T-cell (primary cell): ENCODE measurements at regions not wholly inside any gene's neighbourhood (a gene's known extent, or its start where the extent isn't known, plus 50 kb on each side); places are given as distances from the start of the nearest gene placed in this dataset.
"Not testable (repeated sequence)": the region's sequence is repeated elsewhere in the genome, so short reads cannot be mapped to it uniquely, and the experiment has no call there.

Experiments used
- ATAC-seq, 4 experiments: fragments of 200-7000 bp in 3 of 4; fragments of 150-1000 bp in 1 of 4; cut with Tn5 transposase; replicated peaks in 1 of 4; 1 replicate in 3 of 4; 2 replicates in 1 of 4; pipeline ENCODE4 v1.10.0; 2021; ENCODE audit warnings: moderate library complexity in 3 of 4, mild to moderate bottlenecking in 2 of 4, moderate number of reproducible peaks in 1 of 4
- CTCF ChIA-PET, 2 donors: fragments of 300-600 bp; sonication (Branson Sonifier 250); formaldehyde crosslinking; loops; one replicate each; lab custom pipeline; 2022; ENCODE audit warnings: antibody characterized with exemption in 2 of 2; lab: Charles Lee
- POLR2A ChIA-PET, 2 donors: fragments of 300-600 bp; sonication (Branson Sonifier 250); formaldehyde crosslinking; loops; one replicate each; lab custom pipeline; 2022; ENCODE audit warnings: antibody characterized with exemption in 2 of 2; lab: Charles Lee
- DNase-seq, 35 experiments: peaks; one replicate each; pipeline versions ENCODE4 v3.0.0 to v3.0.0-alpha.2; 2013 to 2023
- H3K27ac ChIP-seq: one replicate; pipeline ENCODE4 v1.5.1; 2013; ENCODE audit warnings: low read length
- H3K27me3 ChIP-seq, 2 experiments: replicated peaks in 1 of 2; 1 replicate in 1 of 2; 2 replicates in 1 of 2; pipeline versions ENCODE4 v1.6.1 to v1.7.0; 2013; ENCODE audit warnings: low read length in 1 of 2, mixed read lengths in 1 of 2; ENCODE audit not compliant: control insufficient read depth in 2 of 2, insufficient read depth in 2 of 2; ENCODE audit errors: extremely low read depth in 1 of 2
- H3K36me3 ChIP-seq, 2 donors: 1 replicate in 1 of 2; 2 replicates in 1 of 2; pipeline versions ENCODE4 v1.6.1 to v1.7.0; 2013; ENCODE audit warnings: low read length in 1 of 2; ENCODE audit not compliant: control insufficient read depth in 2 of 2, insufficient read depth in 1 of 2; ENCODE audit errors: extremely low read depth in 1 of 2
- H3K4me1 ChIP-seq, 2 experiments: 1 replicate in 1 of 2; 2 replicates in 1 of 2; pipeline versions ENCODE4 v1.6.1 to v1.7.0; 2013; ENCODE audit warnings: low read length in 2 of 2, mixed read lengths in 1 of 2; ENCODE audit not compliant: insufficient read depth in 2 of 2, control insufficient read depth in 1 of 2; ENCODE audit errors: extremely low read depth in 1 of 2
- H3K4me3 ChIP-seq, 2 donors: 1 replicate in 1 of 2; 2 replicates in 1 of 2; pipeline versions ENCODE4 v1.5.1 to v1.7.0; 2013; ENCODE audit warnings: mild to moderate bottlenecking in 2 of 2, low read length in 1 of 2, moderate library complexity in 1 of 2; ENCODE audit not compliant: control insufficient read depth in 1 of 2; ENCODE audit errors: extremely low read depth in 1 of 2
- H3K9me3 ChIP-seq: 2 replicates; pipeline ENCODE4 v1.7.0; 2013
- H3K27ac Mint-ChIP-seq, 2 donors: one replicate each; pipeline ENCODE4 v1.8.0; 2020 to 2021; ENCODE audit warnings: mild to moderate bottlenecking in 2 of 2, mixed read lengths in 2 of 2
- H3K27me3 Mint-ChIP-seq, 2 donors: one replicate each; pipeline ENCODE4 v1.8.0; 2021 to 2022; ENCODE audit warnings: mixed read lengths in 2 of 2
- H3K36me3 Mint-ChIP-seq: one replicate; pipeline ENCODE4 v1.8.0; 2021; ENCODE audit warnings: mixed read lengths
- H3K4me1 Mint-ChIP-seq, 3 donors: one replicate each; pipeline ENCODE4 v1.8.0; 2020 to 2022; ENCODE audit warnings: mixed read lengths in 3 of 3, mild to moderate bottlenecking in 1 of 3
- H3K4me3 Mint-ChIP-seq, 3 donors: one replicate each; pipeline ENCODE4 v1.8.0; 2020 to 2022; ENCODE audit warnings: mild to moderate bottlenecking in 3 of 3, mixed read lengths in 3 of 3, moderate library complexity in 3 of 3
- H3K9me3 Mint-ChIP-seq, 3 donors: one replicate each; pipeline ENCODE4 v1.8.0; 2020 to 2022; ENCODE audit warnings: mixed read lengths in 3 of 3
- WGBS: methylation state at CpG from one replicate; pipeline ENCODE4 v1.1.5; 2013; ENCODE audit warnings: missing lambda C conversion rate; ENCODE audit not compliant: insufficient coverage; 5-methylcytosine and 5-hydroxymethylcytosine counted together

DNA sequence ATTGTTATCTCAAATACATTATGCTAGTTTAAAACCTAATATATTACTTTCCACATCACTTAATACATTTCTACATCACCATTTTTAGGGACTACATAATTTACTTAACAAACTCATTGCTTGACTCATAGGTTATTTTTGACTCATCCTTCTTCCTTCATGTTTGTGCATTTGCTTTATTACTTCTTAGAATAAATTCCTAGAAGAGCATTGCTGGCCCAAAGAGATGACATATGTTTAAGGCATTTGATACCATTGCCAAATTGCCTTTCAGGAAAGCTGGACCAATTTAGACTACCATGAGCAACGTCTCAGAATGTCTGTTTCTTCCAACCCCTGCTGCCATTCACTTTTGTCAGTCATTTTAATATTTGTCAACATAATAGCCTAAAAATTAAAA is 905.8 kb downstream of the IGSF11 start:
- no CpG with 5 or more reads among the region's 1 CpG for WGBS
- no peak overlapping the region for H3K4me3 ChIP-seq
- DNase-seq (no peak), ATAC-seq (no peak)
- H3K27me3 Mint-ChIP-seq: no peaks in the 10 kb centered on the region
- ChIA-PET CTCF (no interaction called here), POLR2A (no interaction called here)
- no peak overlapping the region for H3K27ac ChIP-seq
- no peaks in the 10 kb centered on the region for H3K4me1 Mint-ChIP-seq
- H3K27me3 ChIP-seq: no peaks in the 10 kb centered on the region
- no peak overlapping the region for H3K27ac Mint-ChIP-seq
- no peaks in the 10 kb centered on the region for H3K4me1 ChIP-seq
- H3K36me3 Mint-ChIP-seq: no peaks in the 10 kb centered on the region
- peaks cover 5 to 14% (median 11%) of the 10 kb centered on the region in 3 donors for H3K9me3 Mint-ChIP-seq
- H3K9me3 ChIP-seq: no peaks in the 10 kb centered on the region
- no peaks in the 10 kb centered on the region for H3K36me3 ChIP-seq
- no peak overlapping the region for H3K4me3 Mint-ChIP-seq

- no peaks in the 10 kb centered on the region for H3K4me1 Mint-ChIP-seq
- H3K4me1 ChIP-seq: no peaks in the 10 kb centered on the region
- H3K27me3 Mint-ChIP-seq: no peaks in the 10 kb centered on the region
- H3K9me3 Mint-ChIP-seq: peaks cover 19 to 28% (median 26%) of the 10 kb centered on the region in 3 donors
- H3K27ac ChIP-seq: no peak overlapping the region
- CTCF ChIA-PET: no interaction called here
- no peaks in the 10 kb centered on the region for H3K36me3 ChIP-seq
- H3K4me3 Mint-ChIP-seq: no peak overlapping the region
- WGBS: 80% methylated on average over 2 of the region's 2 CpGs
- DNase-seq: no peak
- ATAC-seq: no peak
- POLR2A ChIA-PET: no interaction called here
- no peak overlapping the region for H3K27ac Mint-ChIP-seq
- no peak overlapping the region for H3K4me3 ChIP-seq
- H3K9me3 ChIP-seq: no peaks in the 10 kb centered on the region
- no peaks in the 10 kb centered on the region for H3K27me3 ChIP-seq
- H3K36me3 Mint-ChIP-seq: no peaks in the 10 kb centered on the region
These were observed 896.9 kb downstream of the IGSF11 start for GRCh38 chr3:118137778-118138177.

DNA sequence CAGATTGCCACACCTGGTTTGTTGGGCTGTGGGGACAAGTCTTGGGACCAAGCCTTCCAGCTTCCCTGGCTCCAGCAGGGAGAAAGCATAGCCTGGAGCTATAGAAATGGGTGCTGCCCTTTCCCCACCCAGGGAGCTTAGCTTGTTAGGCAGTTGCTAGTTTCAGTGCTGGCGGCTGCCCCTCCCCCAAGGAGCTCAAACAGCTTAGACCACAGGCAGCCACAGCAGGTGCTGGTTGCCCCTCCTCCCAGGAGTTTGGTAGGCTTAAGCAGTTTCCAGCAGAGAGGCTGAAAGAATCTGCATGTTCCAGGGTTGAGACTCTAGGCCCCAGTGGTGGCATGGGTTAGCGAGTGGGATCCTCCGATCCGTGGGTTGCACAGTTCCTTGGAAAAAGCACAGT is 889.7 kb downstream of the IGSF11 start:
- Histone ChIP-seq H3K27ac (no peak overlapping the region), H3K4me3 (no peak overlapping the region), H3K27me3 (no peaks in the 10 kb centered on the region), H3K9me3 (no peaks in the 10 kb centered on the region), H3K36me3 (no peaks in the 10 kb centered on the region), H3K4me1 (no peaks in the 10 kb centered on the region)
- no peaks in the 10 kb centered on the region for H3K27me3 Mint-ChIP-seq
- 83% methylated on average over 2 of the region's 4 CpGs for WGBS
- no peak for ATAC-seq
- ChIA-PET CTCF (no interaction called here), POLR2A (no interaction called here)
- no peak overlapping the region for H3K4me3 Mint-ChIP-seq
- H3K9me3 Mint-ChIP-seq: peaks cover 17 to 26% (median 22%) of the 10 kb centered on the region in 3 donors
- H3K36me3 Mint-ChIP-seq: no peaks in the 10 kb centered on the region
- no peaks in the 10 kb centered on the region for H3K4me1 Mint-ChIP-seq
- DNase-seq: no peak
- no peak overlapping the region for H3K27ac Mint-ChIP-seq

DNA sequence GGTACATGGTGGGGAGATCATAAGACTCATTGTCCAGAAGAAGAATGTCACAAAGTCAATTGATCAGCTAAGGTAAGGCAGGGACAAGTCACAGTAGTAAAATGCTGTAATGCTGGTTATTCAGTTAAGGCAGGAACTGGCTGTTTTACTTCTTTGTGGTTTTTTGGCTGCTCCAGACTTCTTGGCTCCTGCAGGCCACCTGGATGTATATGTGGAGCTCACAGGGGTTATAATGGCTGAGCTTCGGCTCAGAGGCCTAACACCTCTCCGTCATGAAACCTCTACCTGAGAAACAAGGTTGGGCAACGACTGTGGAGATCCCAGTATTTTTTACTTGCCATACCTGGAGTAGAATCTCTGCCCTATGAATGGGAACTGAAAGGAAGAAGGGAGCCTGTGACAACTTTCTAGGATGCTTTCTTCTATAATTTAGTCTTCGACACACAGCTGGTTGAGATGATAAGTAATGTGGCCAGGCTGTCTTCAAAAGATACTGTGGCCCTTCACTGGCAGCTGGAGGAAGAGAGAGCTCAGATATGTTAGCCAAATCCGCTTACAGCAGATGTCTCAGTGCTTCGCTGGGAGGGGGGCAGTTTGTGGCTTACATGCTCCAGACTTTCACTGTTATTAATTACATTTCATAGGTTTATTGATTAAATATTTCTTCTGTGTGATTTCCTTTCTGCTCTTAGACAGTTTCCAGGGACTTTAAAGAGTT is 887.8 kb downstream of the IGSF11 start:
- H3K4me1 ChIP-seq: no peaks in the 10 kb centered on the region
- Mint-ChIP-seq H3K9me3 (peaks cover 19 to 23% (median 20%) of the 10 kb centered on the region in 3 donors), H3K27ac (no peak overlapping the region), H3K4me3 (no peak overlapping the region), H3K27me3 (no peaks in the 10 kb centered on the region), H3K4me1 (no peaks in the 10 kb centered on the region), H3K36me3 (no peaks in the 10 kb centered on the region)
- ATAC-seq: no peak
- ChIA-PET CTCF (no interaction called here), POLR2A (no interaction called here)
- H3K27ac ChIP-seq: no peak overlapping the region
- no peak for DNase-seq
- WGBS: no CpG with 5 or more reads among the region's 6 CpGs
- H3K4me3 ChIP-seq: no peak overlapping the region
- H3K27me3 ChIP-seq: no peaks in the 10 kb centered on the region
- H3K9me3 ChIP-seq: no peaks in the 10 kb centered on the region
- H3K36me3 ChIP-seq: no peaks in the 10 kb centered on the region

- Histone ChIP-seq H3K27ac (no peak overlapping the region), H3K4me1 (no peaks in the 10 kb centered on the region), H3K36me3 (no peaks in the 10 kb centered on the region), H3K9me3 (no peaks in the 10 kb centered on the region), H3K4me3 (no peak overlapping the region), H3K27me3 (no peaks in the 10 kb centered on the region)
- DNase-seq (no peak), ATAC-seq (no peak)
- no peak overlapping the region for H3K4me3 Mint-ChIP-seq
- H3K9me3 Mint-ChIP-seq: peaks cover 7 to 21% (median 15%) of the 10 kb centered on the region in 3 donors
- ChIA-PET POLR2A (no interaction called here), CTCF (no interaction called here)
- H3K27me3 Mint-ChIP-seq: no peaks in the 10 kb centered on the region
- H3K36me3 Mint-ChIP-seq: no peaks in the 10 kb centered on the region
- H3K4me1 Mint-ChIP-seq: no peaks in the 10 kb centered on the region
- no peak overlapping the region for H3K27ac Mint-ChIP-seq
These were observed 883.5 kb downstream of the IGSF11 start for GRCh38 chr3:118151164-118151563.

GRCh38 chr3:118162627-118163588 is 871.7 kb downstream of the IGSF11 start:
- 75% methylated on average over 8 of the region's 12 CpGs for WGBS
- H3K27me3 Mint-ChIP-seq, CTCF ChIA-PET, H3K36me3 ChIP-seq, H3K27ac ChIP-seq, H3K4me3 ChIP-seq, DNase-seq, H3K27me3 ChIP-seq, H3K27ac Mint-ChIP-seq, ATAC-seq, H3K36me3 Mint-ChIP-seq, H3K4me3 Mint-ChIP-seq, H3K9me3 ChIP-seq, H3K4me1 ChIP-seq, H3K4me1 Mint-ChIP-seq, POLR2A ChIA-PET: not testable (repeated sequence)
- H3K9me3 Mint-ChIP-seq: peaks cover 16 to 24% (median 16%) of the 10 kb centered on the region in 3 donors
